ENCODE measurements at regions not wholly inside any gene's neighbourhood (a gene's known extent, or its start where the extent isn't known, plus 50 kb on each side); places are given as distances from the start of the nearest gene placed in this dataset.

- TF ChIP-seq CSDC2 (CRISPR knock-in tag; IDR thresholded peaks at IDR 0.05) (no peak), ZFP30 (CRISPR knock-in tag; IDR thresholded peaks at IDR 0.05) (no peak), ZC3H10 (CRISPR knock-in tag; IDR thresholded peaks at IDR 0.05) (no peak), GLIS3 (CRISPR knock-in tag; IDR thresholded peaks at IDR 0.05) (no peak), OSR1 (CRISPR knock-in tag; IDR thresholded peaks at IDR 0.05) (no peak), TSHZ2 (CRISPR knock-in tag; IDR thresholded peaks at IDR 0.05) (no peak), ZNF8 (CRISPR knock-in tag; IDR thresholded peaks at IDR 0.05) (no peak), ARNTL (CRISPR knock-in tag; IDR thresholded peaks at IDR 0.05; ENCODE audit: borderline replicate concordance, low read depth) (no peak), BACH2 (CRISPR knock-in tag; IDR thresholded peaks at IDR 0.05; ENCODE audit: borderline replicate concordance) (no peak)
Observed at GRCh38 chr4:18815779-18816173, 794.2 kb upstream of the LCORL start.

Measured in SK-N-SH treated with all-trans-retinoic acid at 6 μM for 48 hours (cell line).